ENCODE measurements at regions not wholly inside any gene's neighbourhood (a gene's known extent, or its start where the extent isn't known, plus 50 kb on each side); places are given as distances from the start of the nearest gene placed in this dataset.

- Histone ChIP-seq H3K4me3 (ENCODE audit: low read depth, low read length) (no peak overlapping the region), H3K36me3 (ENCODE audit: control insufficient read depth, insufficient read depth, low read length) (no peaks in the 10 kb centered on the region), H3K27me3 (ENCODE audit: control insufficient read depth, insufficient read depth, low read length) (no peaks in the 10 kb centered on the region)
- CTCF ChIA-PET = no interaction called here
- TF ChIP-seq, protein P1, sequence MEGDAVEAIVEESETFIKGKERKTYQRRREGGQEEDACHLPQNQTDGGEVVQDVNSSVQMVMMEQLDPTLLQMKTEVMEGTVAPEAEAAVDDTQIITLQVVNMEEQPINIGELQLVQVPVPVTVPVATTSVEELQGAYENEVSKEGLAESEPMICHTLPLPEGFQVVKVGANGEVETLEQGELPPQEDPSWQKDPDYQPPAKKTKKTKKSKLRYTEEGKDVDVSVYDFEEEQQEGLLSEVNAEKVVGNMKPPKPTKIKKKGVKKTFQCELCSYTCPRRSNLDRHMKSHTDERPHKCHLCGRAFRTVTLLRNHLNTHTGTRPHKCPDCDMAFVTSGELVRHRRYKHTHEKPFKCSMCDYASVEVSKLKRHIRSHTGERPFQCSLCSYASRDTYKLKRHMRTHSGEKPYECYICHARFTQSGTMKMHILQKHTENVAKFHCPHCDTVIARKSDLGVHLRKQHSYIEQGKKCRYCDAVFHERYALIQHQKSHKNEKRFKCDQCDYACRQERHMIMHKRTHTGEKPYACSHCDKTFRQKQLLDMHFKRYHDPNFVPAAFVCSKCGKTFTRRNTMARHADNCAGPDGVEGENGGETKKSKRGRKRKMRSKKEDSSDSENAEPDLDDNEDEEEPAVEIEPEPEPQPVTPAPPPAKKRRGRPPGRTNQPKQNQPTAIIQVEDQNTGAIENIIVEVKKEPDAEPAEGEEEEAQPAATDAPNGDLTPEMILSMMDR (IDR thresholded peaks at IDR 0.05; ENCODE audit: insufficient read depth, low read depth, low read length) = no peak
- DNase-seq (ENCODE audit: low read depth) = no peak
- POLR2A ChIA-PET = no interaction called here
These were observed 710.7 kb upstream of the SGCG start for GRCh38 chr13:22470075-22470474.

GRCh38 chr13:22482496-22483000, 698.2 kb upstream of the SGCG start:
- CTCF ChIA-PET = no interaction called here
- DNase-seq (ENCODE audit: low read depth) = no peak
- Histone ChIP-seq H3K4me3 (ENCODE audit: low read depth, low read length) (no peak overlapping the region), H3K36me3 (ENCODE audit: control insufficient read depth, insufficient read depth, low read length) (no peaks in the 10 kb centered on the region), H3K27me3 (ENCODE audit: control insufficient read depth, insufficient read depth, low read length) (no peaks in the 10 kb centered on the region)
- TF ChIP-seq, protein P1 (IDR thresholded peaks at IDR 0.05; ENCODE audit: insufficient read depth, low read depth, low read length) = no peak
- POLR2A ChIA-PET = no interaction called here

- no peaks in the 10 kb centered on the region for H3K27me3 ChIP-seq (ENCODE audit: control insufficient read depth, insufficient read depth, low read length)
- ChIA-PET CTCF (no interaction called here), POLR2A (no interaction called here)
- no peak for DNase-seq (ENCODE audit: low read depth)
- no peaks in the 10 kb centered on the region for H3K36me3 ChIP-seq (ENCODE audit: control insufficient read depth, insufficient read depth, low read length)
- TF ChIP-seq, protein P1 (IDR thresholded peaks at IDR 0.05; ENCODE audit: insufficient read depth, low read depth, low read length) = no peak
- H3K4me3 ChIP-seq (ENCODE audit: low read depth, low read length) = no peak overlapping the region
These were observed 697.5 kb upstream of the SGCG start for GRCh38 chr13:22483276-22483675.

GRCh38 chr13:22486490-22486889, 694.3 kb upstream of the SGCG start:
- Histone ChIP-seq H3K36me3 (ENCODE audit: control insufficient read depth, insufficient read depth, low read length) (no peaks in the 10 kb centered on the region), H3K4me3 (ENCODE audit: low read depth, low read length) (no peak overlapping the region), H3K27me3 (ENCODE audit: control insufficient read depth, insufficient read depth, low read length) (no peaks in the 10 kb centered on the region)
- ChIA-PET CTCF (no interaction called here), POLR2A (no interaction called here)
- TF ChIP-seq, protein P1 (IDR thresholded peaks at IDR 0.05; ENCODE audit: insufficient read depth, low read depth, low read length) = no peak
- no peak for DNase-seq (ENCODE audit: low read depth)

GRCh38 chr13:22487932-22488331, 692.8 kb upstream of the SGCG start:
- CTCF ChIA-PET = no interaction called here
- Histone ChIP-seq H3K4me3 (ENCODE audit: low read depth, low read length) (no peak overlapping the region), H3K27me3 (ENCODE audit: control insufficient read depth, insufficient read depth, low read length) (no peaks in the 10 kb centered on the region), H3K36me3 (ENCODE audit: control insufficient read depth, insufficient read depth, low read length) (no peaks in the 10 kb centered on the region)
- TF ChIP-seq, protein P1 (IDR thresholded peaks at IDR 0.05; ENCODE audit: insufficient read depth, low read depth, low read length) = no peak
- no peak for DNase-seq (ENCODE audit: low read depth)
- POLR2A ChIA-PET = no interaction called here

Measured in BJ (cell line).